OCI-LY3 (cell line): ENCODE measurements at regions not wholly inside any gene's neighbourhood (a gene's known extent, or its start where the extent isn't known, plus 50 kb on each side); places are given as distances from the start of the nearest gene placed in this dataset.

ENCODE experiments used
- H2AFZ ChIP-seq: fragments of 200-600, 300-600 bp; shearing (Covaris generic); 2 replicates; pipeline ENCODE4 v1.6.0; 2014; ENCODE audit warnings: antibody characterized with exemption, low read depth, low read length
- H3K27ac ChIP-seq: fragments of 200-600, 300-600 bp; sonication (generic); 2 replicates; pipeline ENCODE4 v1.5.1; 2014; ENCODE audit warnings: mild to moderate bottlenecking, low read length, moderate library complexity, mixed read lengths
- H3K27me3 ChIP-seq: fragments of 200-600, 300-600 bp; sonication (generic); 2 replicates; pipeline ENCODE4 v1.6.1; 2014; ENCODE audit warnings: low read depth, low read length, mixed read lengths
- H3K36me3 ChIP-seq: fragments of 200-600, 300-600 bp; sonication (generic); replicated peaks from 2 replicates; pipeline ENCODE3; 2014; ENCODE audit warnings: low read depth, low read length, mixed read lengths
- H3K4me1 ChIP-seq: fragments of 300-600, 200-600 bp; sonication (generic); 2 replicates; pipeline ENCODE4 v1.6.1; 2014; ENCODE audit warnings: low read length, mixed read lengths
- H3K4me2 ChIP-seq: fragments of 200-600, 300-600 bp; sonication (generic); 2 replicates; pipeline ENCODE4 v1.6.1; 2014; ENCODE audit warnings: low read length, mixed read lengths
- H3K4me3 ChIP-seq: fragments of 300-600, 200-600 bp; sonication (generic); 2 replicates; pipeline ENCODE4 v1.5.1; 2014; ENCODE audit warnings: antibody characterized with exemption, mild to moderate bottlenecking, low read length, moderate library complexity
- H3K79me2 ChIP-seq: fragments of 300-600, 200-600 bp; shearing (Covaris generic); 2 replicates; pipeline ENCODE4 v1.6.1; 2014; ENCODE audit warnings: mild to moderate bottlenecking, low read length, mixed read lengths
- H3K9ac ChIP-seq: fragments of 300-600, 200-600 bp; shearing (Covaris generic); 2 replicates; pipeline ENCODE4 v1.6.0; 2014; ENCODE audit warnings: mild to moderate bottlenecking, low read length, moderate library complexity
- H3K9me3 ChIP-seq: fragments of 200-600, 300-600 bp; shearing (Covaris generic); 2 replicates; pipeline ENCODE4 v1.6.1; 2014; ENCODE audit warnings: low read length, mixed read lengths; ENCODE audit not compliant: insufficient read depth
- H4K20me1 ChIP-seq: fragments of 200-600, 300-600 bp; sonication (generic); 2 replicates; pipeline ENCODE4 v1.6.1; 2016; ENCODE audit warnings: low read length, mixed read lengths; ENCODE audit not compliant: insufficient read depth
- CTCF ChIP-seq: fragments of 200-600, 300-600 bp; sonication (generic); IDR thresholded peaks from 2 replicates; pipeline ENCODE4 v1.5.1; 2014; ENCODE audit warnings: antibody characterized with exemption, low read length, low read depth
- EZH2phosphoT487 ChIP-seq: fragments of 200-600 bp; shearing (Covaris generic); IDR thresholded peaks from 2 replicates; pipeline ENCODE4 v1.6.1; 2018; ENCODE audit warnings: antibody characterized with exemption, mixed run types, low read depth

- TF ChIP-seq CTCF = no peak
- no peak for TF ChIP-seq EZH2phosphoT487
- Histone ChIP-seq H3K4me2 (no peak overlapping the region), H3K36me3 (no peaks in the 10 kb centered on the region), H3K9ac (no peak overlapping the region), H2AFZ (no peak overlapping the region), H3K4me1 (no peaks in the 10 kb centered on the region), H3K27me3 (no peaks in the 10 kb centered on the region), H4K20me1 (no peaks in the 10 kb centered on the region), H3K4me3 (no peak overlapping the region), H3K9me3 (no peaks in the 10 kb centered on the region), H3K79me2 (no peaks in the 10 kb centered on the region), H3K27ac (no peak overlapping the region)
Observed at GRCh38 chr1:219031809-219032208, 141.9 kb upstream of the LYPLAL1 start.

- Histone ChIP-seq H3K27me3 (no peaks in the 10 kb centered on the region), H3K4me1 (no peaks in the 10 kb centered on the region), H3K4me3 (no peak overlapping the region), H3K9me3 (no peaks in the 10 kb centered on the region), H3K9ac (no peak overlapping the region), H2AFZ (no peak overlapping the region), H3K4me2 (no peak overlapping the region), H3K36me3 (no peaks in the 10 kb centered on the region), H3K27ac (no peak overlapping the region), H3K79me2 (no peaks in the 10 kb centered on the region), H4K20me1 (no peaks in the 10 kb centered on the region)
- TF ChIP-seq CTCF = no peak
- no peak for TF ChIP-seq EZH2phosphoT487
Observed at GRCh38 chr1:219038398-219038797, 135.3 kb upstream of the LYPLAL1 start.

- H3K79me2 ChIP-seq = no peaks in the 10 kb centered on the region
- no peaks in the 10 kb centered on the region for H4K20me1 ChIP-seq
- H3K9me3 ChIP-seq = no peaks in the 10 kb centered on the region
- no peaks in the 10 kb centered on the region for H3K36me3 ChIP-seq
- TF ChIP-seq CTCF = no peak
- no peak for TF ChIP-seq EZH2phosphoT487
- no peak overlapping the region for H3K4me3 ChIP-seq
- H3K27ac ChIP-seq = no peak overlapping the region
- H3K9ac ChIP-seq = no peak overlapping the region
- no peak overlapping the region for H3K4me2 ChIP-seq
- H3K4me1 ChIP-seq = no peaks in the 10 kb centered on the region
- no peak overlapping the region for H2AFZ ChIP-seq
- no peaks in the 10 kb centered on the region for H3K27me3 ChIP-seq
Observed at GRCh38 chr1:219039017-219039681, 134.5 kb upstream of the LYPLAL1 start.

- Histone ChIP-seq H3K27me3 (no peaks in the 10 kb centered on the region), H3K36me3 (no peaks in the 10 kb centered on the region), H4K20me1 (no peaks in the 10 kb centered on the region), H3K79me2 (no peaks in the 10 kb centered on the region), H3K4me3 (no peak overlapping the region), H3K4me2 (no peak overlapping the region), H3K4me1 (no peaks in the 10 kb centered on the region), H2AFZ (no peak overlapping the region), H3K9me3 (no peaks in the 10 kb centered on the region), H3K9ac (no peak overlapping the region), H3K27ac (no peak overlapping the region)
- TF ChIP-seq EZH2phosphoT487 = no peak
- no peak for TF ChIP-seq CTCF
Observed at GRCh38 chr1:219039682-219040154, 134.0 kb upstream of the LYPLAL1 start.
